ENCODE measurements at regions not wholly inside any gene's neighbourhood (a gene's known extent, or its start where the extent isn't known, plus 50 kb on each side); places are given as distances from the start of the nearest gene placed in this dataset.
"Not testable (repeated sequence)": the region's sequence is repeated elsewhere in the genome, so short reads cannot be mapped to it uniquely, and the experiment has no call there.

- H3K4me1 Mint-ChIP-seq (ENCODE audit: low read depth), result peaks cover 12% of the 10 kb centered on the region
- H3K36me3 Mint-ChIP-seq (ENCODE audit: low read depth), result no peaks in the 10 kb centered on the region
- H3K9me3 Mint-ChIP-seq, result no peaks in the 10 kb centered on the region
- H3K27me3 Mint-ChIP-seq, result peaks cover under 1% of the 10 kb centered on the region
- H3K27ac Mint-ChIP-seq, result no peak overlapping the region
- intact Hi-C loops (cut with micrococcal nuclease), result no loop called here
- H3K4me3 Mint-ChIP-seq, result no peak overlapping the region
These were observed 183.7 kb downstream of the NRP2 start for GRCh38 chr2:205865905-205866441.

- no peak overlapping the region for H3K27ac Mint-ChIP-seq
- intact Hi-C loops (cut with micrococcal nuclease), result no loop called here
- H3K36me3 Mint-ChIP-seq (ENCODE audit: low read depth), result no peaks in the 10 kb centered on the region
- no peaks in the 10 kb centered on the region for H3K9me3 Mint-ChIP-seq
- H3K27me3 Mint-ChIP-seq, result peaks cover 3% of the 10 kb centered on the region
- H3K4me3 Mint-ChIP-seq, result no peak overlapping the region
- H3K4me1 Mint-ChIP-seq (ENCODE audit: low read depth), result peaks cover 12% of the 10 kb centered on the region
These were observed 182.8 kb downstream of the NRP2 start for GRCh38 chr2:205865056-205865455.

- intact Hi-C loops (cut with micrococcal nuclease), result no loop called here
- no peaks in the 10 kb centered on the region for H3K9me3 Mint-ChIP-seq
- H3K4me3 Mint-ChIP-seq, result no peak overlapping the region
- no peaks in the 10 kb centered on the region for H3K36me3 Mint-ChIP-seq (ENCODE audit: low read depth)
- H3K27ac Mint-ChIP-seq, result no peak overlapping the region
- H3K4me1 Mint-ChIP-seq (ENCODE audit: low read depth), result peaks cover 10% of the 10 kb centered on the region
- H3K27me3 Mint-ChIP-seq, result peaks cover 3% of the 10 kb centered on the region
These were observed 182.2 kb downstream of the NRP2 start for GRCh38 chr2:205864491-205864890.

- H3K36me3 Mint-ChIP-seq (ENCODE audit: low read depth); H3K9me3 Mint-ChIP-seq; intact Hi-C loops (cut with micrococcal nuclease); H3K27ac Mint-ChIP-seq; H3K4me3 Mint-ChIP-seq; H3K4me1 Mint-ChIP-seq (ENCODE audit: low read depth); H3K27me3 Mint-ChIP-seq: not testable (repeated sequence)
These were observed 180.5 kb downstream of the NRP2 start for GRCh38 chr2:205862761-205863160.

- intact Hi-C loops (cut with micrococcal nuclease), result no loop called here
- Mint-ChIP-seq H3K4me3 (no peak overlapping the region), H3K4me1 (ENCODE audit: low read depth) (no peaks in the 10 kb centered on the region), H3K9me3 (no peaks in the 10 kb centered on the region), H3K27ac (no peak overlapping the region), H3K27me3 (peaks cover 7% of the 10 kb centered on the region), H3K36me3 (ENCODE audit: low read depth) (no peaks in the 10 kb centered on the region)
These were observed 178.6 kb downstream of the NRP2 start for GRCh38 chr2:205860885-205861284.

- H3K4me1 Mint-ChIP-seq (ENCODE audit: low read depth), result no peaks in the 10 kb centered on the region
- H3K27ac Mint-ChIP-seq, result no peak overlapping the region
- intact Hi-C loops (cut with micrococcal nuclease), result no loop called here
- H3K27me3 Mint-ChIP-seq, result peaks cover 7% of the 10 kb centered on the region
- no peak overlapping the region for H3K4me3 Mint-ChIP-seq
- H3K36me3 Mint-ChIP-seq (ENCODE audit: low read depth), result no peaks in the 10 kb centered on the region
- H3K9me3 Mint-ChIP-seq, result peaks cover 7% of the 10 kb centered on the region
These were observed 177.9 kb downstream of the NRP2 start for GRCh38 chr2:205860181-205860580.

GRCh38 chr2:205858881-205859441 is 176.7 kb downstream of the NRP2 start:
- Mint-ChIP-seq H3K4me3 (no peak overlapping the region), H3K9me3 (peaks cover 8% of the 10 kb centered on the region), H3K4me1 (ENCODE audit: low read depth) (no peaks in the 10 kb centered on the region), H3K27ac (no peak overlapping the region), H3K27me3 (peaks cover 7% of the 10 kb centered on the region), H3K36me3 (ENCODE audit: low read depth) (no peaks in the 10 kb centered on the region)
- intact Hi-C loops (cut with micrococcal nuclease), result no loop called here

GRCh38 chr2:205858275-205858674 is 176.0 kb downstream of the NRP2 start:
- Mint-ChIP-seq H3K27ac (no peak overlapping the region), H3K4me1 (ENCODE audit: low read depth) (no peaks in the 10 kb centered on the region), H3K9me3 (peaks cover 8% of the 10 kb centered on the region), H3K36me3 (ENCODE audit: low read depth) (no peaks in the 10 kb centered on the region), H3K4me3 (no peak overlapping the region), H3K27me3 (peaks cover 7% of the 10 kb centered on the region)
- intact Hi-C loops (cut with micrococcal nuclease), result no loop called here

GRCh38 chr2:205857520-205858237 is 175.4 kb downstream of the NRP2 start:
- peaks cover 7% of the 10 kb centered on the region for H3K27me3 Mint-ChIP-seq
- no peaks in the 10 kb centered on the region for H3K4me1 Mint-ChIP-seq (ENCODE audit: low read depth)
- peaks cover 8% of the 10 kb centered on the region for H3K9me3 Mint-ChIP-seq
- intact Hi-C loops (cut with micrococcal nuclease), result no loop called here
- H3K27ac Mint-ChIP-seq, result no peak overlapping the region
- H3K4me3 Mint-ChIP-seq, result no peak overlapping the region
- no peaks in the 10 kb centered on the region for H3K36me3 Mint-ChIP-seq (ENCODE audit: low read depth)

GRCh38 chr2:205852457-205852856 is 170.2 kb downstream of the NRP2 start:
- H3K36me3 Mint-ChIP-seq (ENCODE audit: low read depth), result no peaks in the 10 kb centered on the region
- H3K27me3 Mint-ChIP-seq, result peaks cover 3% of the 10 kb centered on the region

GRCh38 chr2:205850611-205851010 is 168.3 kb downstream of the NRP2 start:
- intact Hi-C loops (cut with micrococcal nuclease), result no loop called here
- Mint-ChIP-seq H3K27ac (no peak overlapping the region), H3K27me3 (peaks cover 3% of the 10 kb centered on the region), H3K9me3 (peaks cover 6% of the 10 kb centered on the region), H3K4me1 (ENCODE audit: low read depth) (no peaks in the 10 kb centered on the region), H3K4me3 (no peak overlapping the region), H3K36me3 (ENCODE audit: low read depth) (no peaks in the 10 kb centered on the region)

More at GRCh38 chr2:205852457-205852856, 170.2 kb downstream of the NRP2 start:
- intact Hi-C loops (cut with micrococcal nuclease), result no loop called here
- Mint-ChIP-seq H3K27ac (no peak overlapping the region), H3K4me3 (no peak overlapping the region), H3K4me1 (ENCODE audit: low read depth) (no peaks in the 10 kb centered on the region), H3K9me3 (peaks cover 8% of the 10 kb centered on the region)

GRCh38 chr2:205850132-205850531 is 167.8 kb downstream of the NRP2 start:
- Mint-ChIP-seq H3K9me3 (peaks cover 1% of the 10 kb centered on the region), H3K4me1 (ENCODE audit: low read depth) (no peaks in the 10 kb centered on the region), H3K4me3 (no peak overlapping the region), H3K27me3 (peaks cover 3% of the 10 kb centered on the region), H3K36me3 (ENCODE audit: low read depth) (no peaks in the 10 kb centered on the region), H3K27ac (no peak overlapping the region)
- intact Hi-C loops (cut with micrococcal nuclease), result no loop called here

GRCh38 chr2:205849136-205849535 is 166.8 kb downstream of the NRP2 start:
- H3K4me1 Mint-ChIP-seq (ENCODE audit: low read depth), result peaks cover 2% of the 10 kb centered on the region
- no peak overlapping the region for H3K4me3 Mint-ChIP-seq
- H3K27ac Mint-ChIP-seq, result no peak overlapping the region
- H3K9me3 Mint-ChIP-seq, result no peaks in the 10 kb centered on the region
- intact Hi-C loops (cut with micrococcal nuclease), result no loop called here
- H3K36me3 Mint-ChIP-seq (ENCODE audit: low read depth), result no peaks in the 10 kb centered on the region
- H3K27me3 Mint-ChIP-seq, result peaks cover 3% of the 10 kb centered on the region

- Mint-ChIP-seq H3K4me3 (no peak overlapping the region), H3K4me1 (ENCODE audit: low read depth) (peaks cover 7% of the 10 kb centered on the region), H3K27me3 (peaks cover 3% of the 10 kb centered on the region), H3K36me3 (ENCODE audit: low read depth) (no peaks in the 10 kb centered on the region), H3K27ac (no peak overlapping the region), H3K9me3 (no peaks in the 10 kb centered on the region)
- intact Hi-C loops (cut with micrococcal nuclease), result no loop called here
These were observed 166.3 kb downstream of the NRP2 start for GRCh38 chr2:205848601-205849000.

All from dendritic cell treated with granulocyte-macrophage colony-stimulating factor and Interleukin-4, amounts not matched to agents 40 ng/mL and 50 ng/mL, for 4 days (primary cell).